NT2/D1 (cell line): ENCODE measurements at regions not wholly inside any gene's neighbourhood (a gene's known extent, or its start where the extent isn't known, plus 50 kb on each side); places are given as distances from the start of the nearest gene placed in this dataset.

Source experiments
- YY1 ChIP-seq: IDR thresholded peaks from 2 replicates; pipeline ENCODE4 v1.6.1; 2011; ENCODE audit not compliant: insufficient read length, insufficient read depth
- ZNF274 ChIP-seq: IDR thresholded peaks from 2 replicates; pipeline ENCODE4 v1.6.1; 2011; ENCODE audit warnings: mild to moderate bottlenecking, low read depth, low read length

- TF ChIP-seq YY1, result no peak
- no peak for TF ChIP-seq ZNF274
Observed at GRCh38 chr16:51950118-51950780, 596.7 kb downstream of the TOX3 start.
